ENCODE measurements at regions not wholly inside any gene's neighbourhood (a gene's known extent, or its start where the extent isn't known, plus 50 kb on each side); places are given as distances from the start of the nearest gene placed in this dataset.

DNA sequence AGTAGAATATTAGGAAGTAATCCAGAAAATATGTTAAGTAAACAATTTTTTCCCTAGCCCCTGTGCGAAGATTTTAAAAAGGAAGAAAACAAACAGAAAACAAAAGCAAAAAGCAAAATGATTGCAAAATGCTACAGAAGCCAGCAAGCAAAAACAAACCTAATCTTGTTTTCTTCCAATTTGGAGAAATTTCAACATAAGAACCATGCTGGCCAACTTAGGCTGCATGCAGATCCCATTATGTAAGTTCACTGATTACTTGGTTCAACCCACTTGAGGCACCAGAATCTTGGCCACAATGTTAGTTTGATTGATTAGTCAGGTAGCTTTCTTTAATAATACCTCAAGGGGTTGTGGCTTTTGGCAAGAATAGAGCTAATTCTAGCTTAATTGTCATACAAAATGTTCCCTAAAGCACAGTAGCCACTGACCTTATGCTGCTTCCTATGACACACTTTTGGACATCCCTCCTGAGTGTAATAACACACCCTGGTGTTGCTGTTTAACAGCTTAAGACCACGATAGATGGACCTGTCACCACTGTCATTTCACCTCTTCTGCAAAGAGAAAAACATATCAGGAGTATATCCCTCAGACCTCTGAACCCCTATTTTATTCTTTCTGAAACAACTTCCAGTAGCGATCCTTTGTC lies 2342.1 kb downstream of the PCDH7 start:
- no peak for TF ChIP-seq POLR2A (IDR thresholded peaks at IDR 0.05; ENCODE audit: low read depth)
- TF ChIP-seq, protein P1, sequence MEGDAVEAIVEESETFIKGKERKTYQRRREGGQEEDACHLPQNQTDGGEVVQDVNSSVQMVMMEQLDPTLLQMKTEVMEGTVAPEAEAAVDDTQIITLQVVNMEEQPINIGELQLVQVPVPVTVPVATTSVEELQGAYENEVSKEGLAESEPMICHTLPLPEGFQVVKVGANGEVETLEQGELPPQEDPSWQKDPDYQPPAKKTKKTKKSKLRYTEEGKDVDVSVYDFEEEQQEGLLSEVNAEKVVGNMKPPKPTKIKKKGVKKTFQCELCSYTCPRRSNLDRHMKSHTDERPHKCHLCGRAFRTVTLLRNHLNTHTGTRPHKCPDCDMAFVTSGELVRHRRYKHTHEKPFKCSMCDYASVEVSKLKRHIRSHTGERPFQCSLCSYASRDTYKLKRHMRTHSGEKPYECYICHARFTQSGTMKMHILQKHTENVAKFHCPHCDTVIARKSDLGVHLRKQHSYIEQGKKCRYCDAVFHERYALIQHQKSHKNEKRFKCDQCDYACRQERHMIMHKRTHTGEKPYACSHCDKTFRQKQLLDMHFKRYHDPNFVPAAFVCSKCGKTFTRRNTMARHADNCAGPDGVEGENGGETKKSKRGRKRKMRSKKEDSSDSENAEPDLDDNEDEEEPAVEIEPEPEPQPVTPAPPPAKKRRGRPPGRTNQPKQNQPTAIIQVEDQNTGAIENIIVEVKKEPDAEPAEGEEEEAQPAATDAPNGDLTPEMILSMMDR (IDR thresholded peaks at IDR 0.05): no peak
